ENCODE measurements at regions not wholly inside any gene's neighbourhood (a gene's known extent, or its start where the extent isn't known, plus 50 kb on each side); places are given as distances from the start of the nearest gene placed in this dataset.

GRCh38 chr4:81625422-81626417, 154.0 kb upstream of the RASGEF1B start:
- ATAC-seq = no peak
- in situ Hi-C loops (cut with MboI) = no loop called here
- TF ChIP-seq BCLAF1 (IDR thresholded peaks at IDR 0.05) (no peak), KDM1A (IDR thresholded peaks at IDR 0.05; ENCODE audit: borderline replicate concordance) (no peak), MTA2 (IDR thresholded peaks at IDR 0.05; ENCODE audit: low read depth) (no peak), RELA (IDR thresholded peaks at IDR 0.05; ENCODE audit: borderline replicate concordance, partially characterized antibody) (no peak), SP1 (IDR thresholded peaks at IDR 0.05; ENCODE audit: low read depth, low read length) (no peak), MYC (IDR thresholded peaks at IDR 0.05; ENCODE audit: insufficient read depth, insufficient read length, insufficient replicate concordance, low read length, severe bottlenecking) (no peak), TAF1 (IDR thresholded peaks at IDR 0.05; ENCODE audit: borderline replicate concordance, low read depth, low read length) (no peak), FOXK2 (IDR thresholded peaks at IDR 0.05) (no peak), CHD4 (IDR thresholded peaks at IDR 0.05) (no peak), ZBTB33 (IDR thresholded peaks at IDR 0.05) (no peak), DPF2 (IDR thresholded peaks at IDR 0.05) (no peak), IRF3 (IDR thresholded peaks at IDR 0.05) (no peak), MLLT1 (IDR thresholded peaks at IDR 0.05) (no peak), MTA3 (IDR thresholded peaks at IDR 0.05; ENCODE audit: borderline replicate concordance, low read length) (no peak)

More at GRCh38 chr4:81625422-81626417, 154.0 kb upstream of the RASGEF1B start:
- DNase-seq (ENCODE audit: low read depth, low spot score) (no peak), FAIRE-seq (no peak)
- ChIA-PET POLR2A (no interaction called here), SMC1A (ENCODE audit: uncharacterized antibody, unreplicated experiment) (interaction anchor here (1.1 kb wide), 1 partner anchor 9 kb away, joined by 3 read pairs; no protein-coding TSS in a partner anchor), RAD21 (ENCODE audit: unreplicated experiment) (no interaction called here), CTCF (interaction anchor here (1.2 kb wide), 1 partner anchor 158 kb away, joined by 3 read pairs; no protein-coding TSS in a partner anchor)
- Histone ChIP-seq H3K9me3 (replicated peaks; ENCODE audit: control insufficient read depth, insufficient read depth, low read length) (no peaks in the 10 kb centered on the region), H3K9ac (ENCODE audit: control insufficient read depth, insufficient read depth, low read length) (no peak overlapping the region), H4K20me1 (ENCODE audit: control insufficient read depth, insufficient read depth) (no peaks in the 10 kb centered on the region), H3K27me3 (replicated peaks in 1 of 2; ENCODE audit: control insufficient read depth in 2 of 2, insufficient read depth in 2 of 2, low read length in 1 of 2) (no peaks in the 10 kb centered on the region), H3K4me1 (ENCODE audit: control insufficient read depth, insufficient read depth, low read length) (no peaks in the 10 kb centered on the region), H3K27ac (ENCODE audit: control insufficient read depth, insufficient read depth) (no peak overlapping the region), H3K36me3 (ENCODE audit: control insufficient read depth in 2 of 2, insufficient read depth in 2 of 2, low read length in 1 of 2) (no peaks in the 10 kb centered on the region), H3K4me2 (ENCODE audit: control insufficient read depth, insufficient read depth) (no peak overlapping the region), H3K79me2 (ENCODE audit: control insufficient read depth, insufficient read depth, low read length) (no peaks in the 10 kb centered on the region), H2AFZ (ENCODE audit: control insufficient read depth, low read depth, low read length) (no peak overlapping the region), H3K4me3 (no peak overlapping the region)
- intact Hi-C loops (cut with micrococcal nuclease; ENCODE audit: unreplicated experiment) = no loop called here
- BruUV-seq (replicated peaks) = no TSS peak
- 16% methylated on average over 4 of the region's 4 CpGs for WGBS (ENCODE audit: insufficient coverage, insufficient replicate concordance, low lambda C conversion rate, missing lambda C conversion rate)

Measured in GM12878 (cell line).